ENCODE measurements at regions not wholly inside any gene's neighbourhood (a gene's known extent, or its start where the extent isn't known, plus 50 kb on each side); places are given as distances from the start of the nearest gene placed in this dataset.

DNA sequence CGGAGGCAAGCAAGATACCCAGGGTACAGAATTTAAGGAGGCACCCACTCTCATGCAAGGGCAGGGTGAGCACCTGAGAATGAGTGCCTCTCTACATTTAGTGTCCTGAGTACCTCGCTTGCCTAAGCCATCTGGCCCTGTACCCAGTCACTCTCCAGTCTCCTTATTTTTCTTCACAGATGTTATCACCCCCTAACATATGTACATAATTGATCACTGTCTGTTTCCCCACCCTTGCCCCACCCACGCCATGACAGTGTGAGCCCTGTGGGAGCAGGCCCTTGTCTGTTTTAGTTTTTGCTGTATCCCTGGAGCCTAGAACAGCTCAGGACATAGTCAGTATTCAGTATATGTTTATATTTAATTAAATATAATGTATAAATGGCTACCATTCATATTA lies 113.6 kb downstream of the SPRY1 start:
- Histone ChIP-seq H3K4me3 (ENCODE audit: low read length) (no peak overlapping the region), H3K27ac (ENCODE audit: low read depth, low read length) (no peak overlapping the region), H3K27me3 (ENCODE audit: control insufficient read depth, low read length) (peaks cover 6% of the 10 kb centered on the region), H3F3A (ENCODE audit: control insufficient read depth, insufficient read depth) (no peaks in the 10 kb centered on the region), H3K9me3 (ENCODE audit: control insufficient read depth, insufficient read depth, low read length) (no peaks in the 10 kb centered on the region), H3K36me3 (ENCODE audit: control insufficient read depth, low read length) (no peaks in the 10 kb centered on the region), H3K4me2 (ENCODE audit: low read length) (no peak overlapping the region), H4K20me1 (ENCODE audit: control insufficient read depth, insufficient read depth, low read depth, low read length) (no peaks in the 10 kb centered on the region), H3K79me2 (ENCODE audit: control insufficient read depth, low read length) (no peaks in the 10 kb centered on the region), H3K4me1 (ENCODE audit: control insufficient read depth, low read length) (peaks cover 14% of the 10 kb centered on the region; the same call in 1 of the 2 replicates), H3K9me2 (replicated peaks; ENCODE audit: control insufficient read depth, low read length) (no peaks in the 10 kb centered on the region)
- no peak for TF ChIP-seq EZH2phosphoT487 (IDR thresholded peaks at IDR 0.05; ENCODE audit: borderline replicate concordance, low read length)
- TF ChIP-seq, protein P1, sequence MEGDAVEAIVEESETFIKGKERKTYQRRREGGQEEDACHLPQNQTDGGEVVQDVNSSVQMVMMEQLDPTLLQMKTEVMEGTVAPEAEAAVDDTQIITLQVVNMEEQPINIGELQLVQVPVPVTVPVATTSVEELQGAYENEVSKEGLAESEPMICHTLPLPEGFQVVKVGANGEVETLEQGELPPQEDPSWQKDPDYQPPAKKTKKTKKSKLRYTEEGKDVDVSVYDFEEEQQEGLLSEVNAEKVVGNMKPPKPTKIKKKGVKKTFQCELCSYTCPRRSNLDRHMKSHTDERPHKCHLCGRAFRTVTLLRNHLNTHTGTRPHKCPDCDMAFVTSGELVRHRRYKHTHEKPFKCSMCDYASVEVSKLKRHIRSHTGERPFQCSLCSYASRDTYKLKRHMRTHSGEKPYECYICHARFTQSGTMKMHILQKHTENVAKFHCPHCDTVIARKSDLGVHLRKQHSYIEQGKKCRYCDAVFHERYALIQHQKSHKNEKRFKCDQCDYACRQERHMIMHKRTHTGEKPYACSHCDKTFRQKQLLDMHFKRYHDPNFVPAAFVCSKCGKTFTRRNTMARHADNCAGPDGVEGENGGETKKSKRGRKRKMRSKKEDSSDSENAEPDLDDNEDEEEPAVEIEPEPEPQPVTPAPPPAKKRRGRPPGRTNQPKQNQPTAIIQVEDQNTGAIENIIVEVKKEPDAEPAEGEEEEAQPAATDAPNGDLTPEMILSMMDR (IDR thresholded peaks at IDR 0.05; ENCODE audit: low read depth, low read length, poor library complexity, severe bottlenecking), result no peak

DNA sequence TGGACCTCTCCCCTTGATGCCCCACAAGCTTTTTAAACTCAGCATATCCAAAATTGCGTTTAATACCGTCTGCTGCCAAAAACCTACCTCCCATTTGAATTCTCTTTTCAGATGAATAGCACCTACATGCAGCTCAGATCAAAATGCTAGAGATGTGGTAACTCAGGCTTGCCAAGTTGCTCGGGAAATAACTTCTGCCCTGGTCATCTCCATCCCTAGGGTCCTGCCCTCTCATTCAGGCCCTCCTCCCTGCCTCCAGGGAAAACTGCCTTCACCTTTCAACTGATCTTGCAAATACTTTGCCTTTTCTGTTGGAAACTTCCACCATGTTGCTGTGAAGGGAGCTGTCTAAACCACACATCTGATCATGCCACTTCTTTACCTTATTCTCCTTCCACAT lies 114.1 kb downstream of the SPRY1 start:
- TF ChIP-seq, protein P1 (IDR thresholded peaks at IDR 0.05; ENCODE audit: low read depth, low read length, poor library complexity, severe bottlenecking), result no peak
- no peak for TF ChIP-seq EZH2phosphoT487 (IDR thresholded peaks at IDR 0.05; ENCODE audit: borderline replicate concordance, low read length)
- Histone ChIP-seq H3K36me3 (ENCODE audit: control insufficient read depth, low read length) (no peaks in the 10 kb centered on the region), H4K20me1 (ENCODE audit: control insufficient read depth, insufficient read depth, low read depth, low read length) (no peaks in the 10 kb centered on the region), H3K4me2 (ENCODE audit: low read length) (no peak overlapping the region), H3F3A (ENCODE audit: control insufficient read depth, insufficient read depth) (no peaks in the 10 kb centered on the region), H3K27me3 (ENCODE audit: control insufficient read depth, low read length) (peaks cover 4% of the 10 kb centered on the region; the same call in 1 of the 2 replicates), H3K9me2 (replicated peaks; ENCODE audit: control insufficient read depth, low read length) (no peaks in the 10 kb centered on the region), H3K9me3 (ENCODE audit: control insufficient read depth, insufficient read depth, low read length) (no peaks in the 10 kb centered on the region), H3K27ac (ENCODE audit: low read depth, low read length) (no peak overlapping the region), H3K79me2 (ENCODE audit: control insufficient read depth, low read length) (no peaks in the 10 kb centered on the region), H3K4me3 (ENCODE audit: low read length) (no peak overlapping the region), H3K4me1 (ENCODE audit: control insufficient read depth, low read length) (peaks cover 12% of the 10 kb centered on the region; the same call in 1 of the 2 replicates)

DNA sequence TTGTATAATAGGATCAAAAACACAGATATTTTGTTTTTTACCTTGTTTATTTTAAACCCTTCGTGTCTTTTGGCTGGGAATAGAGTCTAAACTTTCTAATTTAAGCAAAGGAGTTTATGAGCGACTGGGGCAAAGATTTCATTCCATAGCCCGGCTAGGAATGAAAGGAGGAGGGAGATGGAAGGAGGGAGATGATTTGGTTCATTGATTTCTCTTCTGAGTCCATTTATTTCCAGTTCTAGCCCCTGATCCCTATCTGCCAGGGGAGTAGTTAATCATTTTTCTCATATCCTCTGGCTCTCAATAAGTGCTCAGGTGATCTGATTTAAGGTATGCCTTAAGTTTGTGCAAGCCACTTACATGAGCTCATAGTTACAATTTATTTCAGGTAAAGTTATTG lies 120.0 kb downstream of the SPRY1 start:
- Histone ChIP-seq H3K4me1 (ENCODE audit: control insufficient read depth, low read length) (no peaks in the 10 kb centered on the region), H3F3A (ENCODE audit: control insufficient read depth, insufficient read depth) (no peaks in the 10 kb centered on the region), H3K4me3 (ENCODE audit: low read length) (no peak overlapping the region), H3K27me3 (ENCODE audit: control insufficient read depth, low read length) (no peaks in the 10 kb centered on the region), H3K9me2 (replicated peaks; ENCODE audit: control insufficient read depth, low read length) (no peaks in the 10 kb centered on the region), H4K20me1 (ENCODE audit: control insufficient read depth, insufficient read depth, low read depth, low read length) (no peaks in the 10 kb centered on the region), H3K9me3 (ENCODE audit: control insufficient read depth, insufficient read depth, low read length) (no peaks in the 10 kb centered on the region), H3K36me3 (ENCODE audit: control insufficient read depth, low read length) (no peaks in the 10 kb centered on the region), H3K27ac (ENCODE audit: low read depth, low read length) (no peak overlapping the region), H3K79me2 (ENCODE audit: control insufficient read depth, low read length) (no peaks in the 10 kb centered on the region), H3K4me2 (ENCODE audit: low read length) (no peak overlapping the region)
- TF ChIP-seq EZH2phosphoT487 (IDR thresholded peaks at IDR 0.05; ENCODE audit: borderline replicate concordance, low read length), result no peak
- TF ChIP-seq, protein P1 (IDR thresholded peaks at IDR 0.05; ENCODE audit: low read depth, low read length, poor library complexity, severe bottlenecking), result no peak

All from DOHH2 (cell line).